ENCODE measurements at regions not wholly inside any gene's neighbourhood (a gene's known extent, or its start where the extent isn't known, plus 50 kb on each side); places are given as distances from the start of the nearest gene placed in this dataset.
A peak's percentile ranks its signal among the peaks of the same experiment; 100 is the strongest.
"Not testable (repeated sequence)": the region's sequence is repeated elsewhere in the genome, so short reads cannot be mapped to it uniquely, and the experiment has no call there.

DNA sequence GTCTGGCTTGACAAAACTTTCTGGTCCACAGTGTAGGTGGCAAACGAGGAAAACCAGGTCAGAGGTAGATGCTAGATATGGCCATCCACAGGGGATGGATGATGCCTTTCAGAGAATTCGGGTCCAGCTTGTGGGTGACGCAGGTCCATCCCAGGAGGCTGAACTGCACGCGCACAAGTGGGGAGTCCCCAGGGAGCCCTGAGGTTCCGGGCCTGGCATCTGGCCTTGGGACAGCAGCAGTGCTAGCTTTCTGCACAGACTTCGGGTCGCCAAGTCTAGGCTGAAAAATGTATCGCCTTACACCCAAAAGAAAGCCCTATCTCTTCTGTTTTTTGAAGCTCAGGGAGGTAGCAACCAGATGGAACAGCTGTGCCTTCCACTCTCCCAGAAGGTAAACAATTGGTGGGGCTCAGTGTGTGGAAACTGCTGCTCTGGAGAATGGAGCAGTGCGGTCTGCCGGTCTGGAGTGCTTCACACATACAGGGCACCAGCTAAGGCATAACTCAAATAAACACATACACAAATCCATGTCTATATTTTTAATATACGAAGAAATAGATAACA, 119.3 kb upstream of the ACBD5 start:
- H3K9ac ChIP-seq (ENCODE audit: low read depth in 2 of 2, low read length in 2 of 2): no peak overlapping the region
- TF ChIP-seq CTCF (IDR thresholded peaks at IDR 0.05): no peak
- H3K9me3 ChIP-seq: no peaks in the 10 kb centered on the region
- no peaks in the 10 kb centered on the region for H3K27me3 ChIP-seq
- H3K4me3 ChIP-seq: no peak overlapping the region
- intact Hi-C loops (cut with DNase I): loop anchor here (10.0 kb wide), 2 partner anchors 135 to 1025 kb away; no protein-coding TSS in a partner anchor
- H3K27ac ChIP-seq: no peak overlapping the region
- no peak for DNase-seq
- no peaks in the 10 kb centered on the region for H3K36me3 ChIP-seq
- H3K4me1 ChIP-seq: no peaks in the 10 kb centered on the region

- intact Hi-C loops (cut with DNase I): loop anchor here (10.0 kb wide), 2 partner anchors 132 to 1022 kb away; no protein-coding TSS in a partner anchor
- Histone ChIP-seq H3K27ac (no peak overlapping the region), H3K36me3 (no peaks in the 10 kb centered on the region), H3K9me3 (no peaks in the 10 kb centered on the region), H3K9ac (ENCODE audit: low read depth in 2 of 2, low read length in 2 of 2) (no peak overlapping the region), H3K4me3 (no peak overlapping the region), H3K27me3 (no peaks in the 10 kb centered on the region), H3K4me1 (no peaks in the 10 kb centered on the region)
- TF ChIP-seq CTCF (IDR thresholded peaks at IDR 0.05): no peak
- DNase-seq: no peak
These were observed 116.1 kb upstream of the ACBD5 start for GRCh38 chr10:27356738-27357137.

- intact Hi-C loops (cut with DNase I): loop anchor here (10.0 kb wide), 2 partner anchors 131 to 1021 kb away; no protein-coding TSS in a partner anchor
- DNase-seq: no peak
- TF ChIP-seq CTCF (IDR thresholded peaks at IDR 0.05): no peak
These were observed 115.4 kb upstream of the ACBD5 start for GRCh38 chr10:27355918-27356573.

GRCh38 chr10:27354643-27355270, 114.2 kb upstream of the ACBD5 start:
- H3K36me3 ChIP-seq; H3K4me1 ChIP-seq; H3K9me3 ChIP-seq; H3K27ac ChIP-seq; H3K9ac ChIP-seq (ENCODE audit: low read depth in 2 of 2, low read length in 2 of 2); H3K27me3 ChIP-seq; H3K4me3 ChIP-seq: not testable (repeated sequence)
- intact Hi-C loops (cut with DNase I): loop anchor here (10.0 kb wide), 2 partner anchors 130 to 1020 kb away; no protein-coding TSS in a partner anchor
- DNase-seq: peak; percentile 23

More at GRCh38 chr10:27355918-27356573, 115.4 kb upstream of the ACBD5 start:
- Histone ChIP-seq H3K9ac (ENCODE audit: low read depth in 2 of 2, low read length in 2 of 2) (no peak overlapping the region), H3K36me3 (no peaks in the 10 kb centered on the region), H3K27me3 (no peaks in the 10 kb centered on the region), H3K4me3 (no peak overlapping the region), H3K9me3 (no peaks in the 10 kb centered on the region), H3K27ac (no peak overlapping the region), H3K4me1 (no peaks in the 10 kb centered on the region)

- intact Hi-C loops (cut with DNase I): loop anchor here (10.0 kb wide), 2 partner anchors 129 to 1019 kb away; no protein-coding TSS in a partner anchor
- DNase-seq; H3K36me3 ChIP-seq; H3K9ac ChIP-seq (ENCODE audit: low read depth in 2 of 2, low read length in 2 of 2); H3K27me3 ChIP-seq; H3K9me3 ChIP-seq; H3K4me1 ChIP-seq; H3K4me3 ChIP-seq; H3K27ac ChIP-seq: not testable (repeated sequence)
These were observed 113.5 kb upstream of the ACBD5 start for GRCh38 chr10:27354100-27354499.

DNA sequence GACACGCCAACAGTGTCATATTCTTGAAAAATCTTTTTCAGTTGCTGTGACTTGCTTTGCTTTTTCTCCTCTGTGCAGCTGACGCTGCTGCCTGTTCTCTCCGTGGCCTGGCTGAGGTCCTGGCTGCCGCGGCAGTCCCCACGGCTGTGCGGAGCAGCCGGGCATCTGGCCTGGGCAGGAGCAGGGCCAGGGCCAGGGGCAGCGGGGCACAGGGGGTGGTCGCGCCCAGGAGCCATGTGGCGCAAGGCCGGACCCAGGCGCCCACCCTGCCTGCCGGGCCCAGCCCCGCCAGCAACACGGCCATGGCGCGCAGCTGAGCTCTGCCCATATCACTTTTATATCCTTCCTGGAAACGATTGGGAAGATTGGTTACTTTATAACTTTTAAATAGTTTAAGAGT, 109.4 kb upstream of the ACBD5 start:
- no peak for TF ChIP-seq CTCF (IDR thresholded peaks at IDR 0.05)

DNA sequence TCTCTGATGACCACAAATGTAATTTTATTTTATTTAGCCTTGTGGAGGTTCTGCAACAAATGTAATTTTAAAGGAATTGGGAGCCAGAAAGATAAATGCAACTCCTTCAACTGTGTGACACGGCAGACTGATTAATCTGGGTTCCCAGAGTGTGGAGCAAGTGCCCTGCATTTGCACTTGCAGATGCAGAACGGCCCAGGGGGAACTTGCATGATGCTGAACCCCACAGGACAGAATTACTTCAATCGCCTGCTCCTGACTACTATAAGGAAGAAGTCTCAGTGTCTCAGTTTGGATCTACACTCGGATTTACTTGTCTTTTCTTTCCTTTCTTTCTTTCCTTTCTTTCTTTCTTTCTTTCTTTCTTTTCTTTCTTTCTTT, 107.2 kb upstream of the ACBD5 start:
- DNase-seq; H3K4me3 ChIP-seq; H3K27ac ChIP-seq; H3K36me3 ChIP-seq; H3K4me1 ChIP-seq; H3K9me3 ChIP-seq; intact Hi-C loops (cut with DNase I); H3K9ac ChIP-seq (ENCODE audit: low read depth in 2 of 2, low read length in 2 of 2); H3K27me3 ChIP-seq: not testable (repeated sequence)

More for the DNA sequence above, 109.4 kb upstream of the ACBD5 start:
- Histone ChIP-seq H3K4me1 (no peaks in the 10 kb centered on the region), H3K9ac (ENCODE audit: low read depth in 2 of 2, low read length in 2 of 2) (no peak overlapping the region), H3K36me3 (no peaks in the 10 kb centered on the region), H3K27ac (no peak overlapping the region), H3K4me3 (no peak overlapping the region), H3K27me3 (no peaks in the 10 kb centered on the region), H3K9me3 (no peaks in the 10 kb centered on the region)
- intact Hi-C loops (cut with DNase I): loop anchor here (10.0 kb wide), 2 partner anchors 125 to 1015 kb away; no protein-coding TSS in a partner anchor
- no peak for DNase-seq
